Left cardiac atrium (tissue), 4 donors: ENCODE measurements at regions not wholly inside any gene's neighbourhood (a gene's known extent, or its start where the extent isn't known, plus 50 kb on each side); places are given as distances from the start of the nearest gene placed in this dataset.
"Not testable (repeated sequence)": the region's sequence is repeated elsewhere in the genome, so short reads cannot be mapped to it uniquely, and the experiment has no call there.

Experiments used
- ATAC-seq, 2 donors: fragments of 200-7000 bp; cut with Tn5 transposase; one replicate each; pipeline ENCODE4 v1.9.1; 2020; ENCODE audit warnings: mild to moderate bottlenecking in 2 of 2, moderate library complexity in 2 of 2
- DNase-seq: peaks from one replicate; pipeline ENCODE4 v3.0.0-alpha.2; 2020
- intact Hi-C, 2 donors: fragments of 100-400 bp; cut with DNase I; formaldehyde crosslinking; loops; one replicate each; pipeline versions ENCODE4 v1.14.1 to v1.15.1; 2022 to 2023
- donor health status: DM: no; HTN: yes; CAD: no.
- donor health status: DM: no; HTN: yes; CAD: no; lungs with severe emphysema.
- donor health status: DM: yes; HTN: yes; CAD: no.
- donor health status: Dilated cardiomyopathy.

- intact Hi-C loops = no loop called here
- DNase-seq (no peak), ATAC-seq (no peak)
Measured at GRCh38 chr20:55472704-55473103, 532.6 kb downstream of the CBLN4 start.

GRCh38 chr20:55471052-55472006 lies 534.0 kb downstream of the CBLN4 start:
- ATAC-seq = no peak

GRCh38 chr20:55469074-55469473 lies 536.2 kb downstream of the CBLN4 start:
- intact Hi-C loops = no loop called here
- ATAC-seq (no peak), DNase-seq (no peak)

More at GRCh38 chr20:55471052-55472006, 534.0 kb downstream of the CBLN4 start:
- no peak for DNase-seq
- intact Hi-C loops = no loop called here

- ATAC-seq (no peak), DNase-seq (no peak)
- intact Hi-C loops = no loop called here
Measured at GRCh38 chr20:55461519-55461918, 543.8 kb downstream of the CBLN4 start.

GRCh38 chr20:55456316-55456940 lies 548.9 kb downstream of the CBLN4 start:
- peak in 1 of 2 donors; percentile 11 for ATAC-seq
- intact Hi-C loops = no loop called here

GRCh38 chr20:55449091-55449490 lies 556.2 kb downstream of the CBLN4 start:
- DNase-seq (no peak), ATAC-seq (peak in 1 of 2 donors; percentile 21)
- intact Hi-C loops = no loop called here

More at GRCh38 chr20:55456316-55456940, 548.9 kb downstream of the CBLN4 start:
- DNase-seq = no peak

- intact Hi-C loops = no loop called here
- ATAC-seq (no peak), DNase-seq (no peak)
Measured at GRCh38 chr20:55446301-55446700, 559.0 kb downstream of the CBLN4 start.

GRCh38 chr20:55439070-55439469 lies 566.2 kb downstream of the CBLN4 start:
- ATAC-seq (peak in 1 of 2 donors; percentile 70), DNase-seq (no peak)
- intact Hi-C loops = no loop called here

GRCh38 chr20:55437798-55438415 lies 567.4 kb downstream of the CBLN4 start:
- DNase-seq (no peak), ATAC-seq (peak in 1 of 2 donors; percentile 53)
- intact Hi-C loops = no loop called here

GRCh38 chr20:55424968-55425367 lies 580.4 kb downstream of the CBLN4 start:
- ATAC-seq (peak; percentile 53 to 94), DNase-seq (no peak)
- intact Hi-C loops = no loop called here

- intact Hi-C loops = no loop called here
- ATAC-seq = no peak
- no peak for DNase-seq
Measured at GRCh38 chr20:55424476-55424875, 580.8 kb downstream of the CBLN4 start.

GRCh38 chr20:55417836-55418235 lies 587.5 kb downstream of the CBLN4 start:
- no peak for DNase-seq
- ATAC-seq = peak; percentile 41 to 81

GRCh38 chr20:55415567-55416142 lies 589.7 kb downstream of the CBLN4 start:
- no peak for DNase-seq
- intact Hi-C loops = loop anchor here in 1 of 2 donors (10.0 kb wide), 1 partner anchor 759 kb away; no protein-coding TSS in a partner anchor
- no peak for ATAC-seq

More at GRCh38 chr20:55417836-55418235, 587.5 kb downstream of the CBLN4 start:
- intact Hi-C loops = loop anchor here in 1 of 2 donors (10.0 kb wide), 1 partner anchor 757 kb away; no protein-coding TSS in a partner anchor

- intact Hi-C loops = loop anchor here in 1 of 2 donors (10.0 kb wide), 1 partner anchor 762 kb away; no protein-coding TSS in a partner anchor
Measured at GRCh38 chr20:55412508-55412907, 592.8 kb downstream of the CBLN4 start.

GRCh38 chr20:55406891-55407290 lies 598.4 kb downstream of the CBLN4 start:
- DNase-seq (no peak), ATAC-seq (no peak)
- intact Hi-C loops = no loop called here

More at GRCh38 chr20:55412508-55412907, 592.8 kb downstream of the CBLN4 start:
- ATAC-seq, DNase-seq: not testable (repeated sequence)

GRCh38 chr20:55394592-55394991 lies 610.7 kb downstream of the CBLN4 start:
- no peak for DNase-seq
- ATAC-seq = peak in 1 of 2 donors; percentile 57
- intact Hi-C loops = no loop called here

- ATAC-seq (no peak), DNase-seq (no peak)
- intact Hi-C loops = no loop called here
Measured at GRCh38 chr20:55390791-55391190, 614.5 kb downstream of the CBLN4 start.

GRCh38 chr20:55386686-55387085 lies 618.6 kb downstream of the CBLN4 start:
- ATAC-seq = peak in 1 of 2 donors; percentile 38
- intact Hi-C loops = no loop called here
- no peak for DNase-seq

- no peak for DNase-seq
- intact Hi-C loops = no loop called here
- ATAC-seq = no peak
Measured at GRCh38 chr20:55375920-55376319, 629.4 kb downstream of the CBLN4 start.
